Nephron (organoid): ENCODE measurements at regions not wholly inside any gene's neighbourhood (a gene's known extent, or its start where the extent isn't known, plus 50 kb on each side); places are given as distances from the start of the nearest gene placed in this dataset.

ENCODE experiments used
- H3K27ac Mint-ChIP-seq, 3 experiments: 2 replicates each; pipeline ENCODE4 v1.8.0; 2020; ENCODE audit warnings: mixed read lengths in 3 of 3, mild to moderate bottlenecking in 2 of 3, moderate library complexity in 1 of 3
- H3K27me3 Mint-ChIP-seq: 2 replicates; pipeline ENCODE4 v1.8.0; 2021; ENCODE audit warnings: low read depth, mild to moderate bottlenecking, moderate library complexity, mixed read lengths
- H3K36me3 Mint-ChIP-seq: 2 replicates; pipeline ENCODE4 v1.8.0; 2020; ENCODE audit warnings: low read depth, mixed read lengths
- H3K4me1 Mint-ChIP-seq: 2 replicates; pipeline ENCODE4 v1.8.0; 2020; ENCODE audit warnings: mixed read lengths
- H3K4me3 Mint-ChIP-seq, 3 experiments: 2 replicates each; pipeline ENCODE4 v1.8.0; 2020; ENCODE audit warnings: mild to moderate bottlenecking in 3 of 3, mixed read lengths in 3 of 3, moderate library complexity in 2 of 3
- H3K9me3 Mint-ChIP-seq: 2 replicates; pipeline ENCODE4 v1.8.0; 2020; ENCODE audit warnings: mixed read lengths
- TF ChIP-seq, protein P1 (sequence below), 3 experiments: fragments of 200-600 bp; sonication (generic); IDR thresholded peaks; one replicate each; pipeline ENCODE4 v1.5.0; 2021; ENCODE audit warnings: antibody characterized with exemption in 3 of 3; ENCODE audit not compliant: unreplicated experiment in 3 of 3

- H3K36me3 Mint-ChIP-seq: no peaks in the 10 kb centered on the region
- TF ChIP-seq, protein P1, sequence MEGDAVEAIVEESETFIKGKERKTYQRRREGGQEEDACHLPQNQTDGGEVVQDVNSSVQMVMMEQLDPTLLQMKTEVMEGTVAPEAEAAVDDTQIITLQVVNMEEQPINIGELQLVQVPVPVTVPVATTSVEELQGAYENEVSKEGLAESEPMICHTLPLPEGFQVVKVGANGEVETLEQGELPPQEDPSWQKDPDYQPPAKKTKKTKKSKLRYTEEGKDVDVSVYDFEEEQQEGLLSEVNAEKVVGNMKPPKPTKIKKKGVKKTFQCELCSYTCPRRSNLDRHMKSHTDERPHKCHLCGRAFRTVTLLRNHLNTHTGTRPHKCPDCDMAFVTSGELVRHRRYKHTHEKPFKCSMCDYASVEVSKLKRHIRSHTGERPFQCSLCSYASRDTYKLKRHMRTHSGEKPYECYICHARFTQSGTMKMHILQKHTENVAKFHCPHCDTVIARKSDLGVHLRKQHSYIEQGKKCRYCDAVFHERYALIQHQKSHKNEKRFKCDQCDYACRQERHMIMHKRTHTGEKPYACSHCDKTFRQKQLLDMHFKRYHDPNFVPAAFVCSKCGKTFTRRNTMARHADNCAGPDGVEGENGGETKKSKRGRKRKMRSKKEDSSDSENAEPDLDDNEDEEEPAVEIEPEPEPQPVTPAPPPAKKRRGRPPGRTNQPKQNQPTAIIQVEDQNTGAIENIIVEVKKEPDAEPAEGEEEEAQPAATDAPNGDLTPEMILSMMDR (IDR thresholded peaks at IDR 0.05; ENCODE audit: unreplicated experiment in 3 of 3): no peak
- H3K27me3 Mint-ChIP-seq: no peaks in the 10 kb centered on the region
- no peaks in the 10 kb centered on the region for H3K4me1 Mint-ChIP-seq
- H3K27ac Mint-ChIP-seq: peak overlapping the region in 1 of 3 experiments; percentile 20
- H3K4me3 Mint-ChIP-seq: no peak overlapping the region
- H3K9me3 Mint-ChIP-seq: peaks cover 7% of the 10 kb centered on the region
Measured at GRCh38 chr12:127235761-127236160, 1031.2 kb upstream of the TMEM132C start.

GRCh38 chr12:127236491-127236890, 1030.5 kb upstream of the TMEM132C start:
- no peak overlapping the region for H3K27ac Mint-ChIP-seq
- TF ChIP-seq, protein P1 (IDR thresholded peaks at IDR 0.05; ENCODE audit: unreplicated experiment in 3 of 3): no peak
- no peaks in the 10 kb centered on the region for H3K4me1 Mint-ChIP-seq
- no peaks in the 10 kb centered on the region for H3K36me3 Mint-ChIP-seq
- H3K4me3 Mint-ChIP-seq: no peak overlapping the region
- H3K9me3 Mint-ChIP-seq: peaks cover 3% of the 10 kb centered on the region
- H3K27me3 Mint-ChIP-seq: no peaks in the 10 kb centered on the region

GRCh38 chr12:127237151-127237550, 1029.8 kb upstream of the TMEM132C start:
- Mint-ChIP-seq H3K36me3 (no peaks in the 10 kb centered on the region), H3K4me1 (no peaks in the 10 kb centered on the region), H3K27ac (no peak overlapping the region), H3K27me3 (no peaks in the 10 kb centered on the region), H3K4me3 (no peak overlapping the region), H3K9me3 (peaks cover 3% of the 10 kb centered on the region)
- TF ChIP-seq, protein P1 (IDR thresholded peaks at IDR 0.05; ENCODE audit: unreplicated experiment in 3 of 3): no peak

DNA sequence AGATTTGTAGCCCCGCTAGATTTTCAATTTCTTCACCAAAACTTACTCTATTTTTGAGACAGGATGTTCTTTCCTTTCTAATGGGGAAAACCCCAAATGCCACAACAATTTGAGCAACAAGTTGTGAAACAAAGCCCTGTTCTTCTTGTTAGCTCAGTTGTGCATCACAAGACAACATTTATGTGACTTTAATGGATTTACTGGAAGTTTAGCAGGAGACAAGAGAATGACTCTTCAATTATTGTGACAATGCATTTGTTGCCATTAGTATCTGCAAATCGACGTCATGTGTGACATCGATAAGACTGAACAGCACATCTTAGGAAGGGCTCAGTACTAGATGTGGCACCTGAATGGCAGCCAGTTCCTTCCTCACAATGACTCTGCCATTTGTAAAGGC, 1028.9 kb upstream of the TMEM132C start:
- no peaks in the 10 kb centered on the region for H3K36me3 Mint-ChIP-seq
- no peaks in the 10 kb centered on the region for H3K9me3 Mint-ChIP-seq
- TF ChIP-seq, protein P1 (IDR thresholded peaks at IDR 0.05; ENCODE audit: unreplicated experiment in 3 of 3): no peak
- no peak overlapping the region for H3K27ac Mint-ChIP-seq
- H3K27me3 Mint-ChIP-seq: no peaks in the 10 kb centered on the region
- H3K4me1 Mint-ChIP-seq: no peaks in the 10 kb centered on the region
- no peak overlapping the region for H3K4me3 Mint-ChIP-seq

- TF ChIP-seq, protein P1 (IDR thresholded peaks at IDR 0.05; ENCODE audit: unreplicated experiment in 3 of 3): no peak
- H3K9me3 Mint-ChIP-seq: no peaks in the 10 kb centered on the region
- H3K27me3 Mint-ChIP-seq: no peaks in the 10 kb centered on the region
- no peaks in the 10 kb centered on the region for H3K4me1 Mint-ChIP-seq
- H3K36me3 Mint-ChIP-seq: no peaks in the 10 kb centered on the region
- no peak overlapping the region for H3K27ac Mint-ChIP-seq
- H3K4me3 Mint-ChIP-seq: no peak overlapping the region
Measured at GRCh38 chr12:127239781-127240180, 1027.2 kb upstream of the TMEM132C start.

DNA sequence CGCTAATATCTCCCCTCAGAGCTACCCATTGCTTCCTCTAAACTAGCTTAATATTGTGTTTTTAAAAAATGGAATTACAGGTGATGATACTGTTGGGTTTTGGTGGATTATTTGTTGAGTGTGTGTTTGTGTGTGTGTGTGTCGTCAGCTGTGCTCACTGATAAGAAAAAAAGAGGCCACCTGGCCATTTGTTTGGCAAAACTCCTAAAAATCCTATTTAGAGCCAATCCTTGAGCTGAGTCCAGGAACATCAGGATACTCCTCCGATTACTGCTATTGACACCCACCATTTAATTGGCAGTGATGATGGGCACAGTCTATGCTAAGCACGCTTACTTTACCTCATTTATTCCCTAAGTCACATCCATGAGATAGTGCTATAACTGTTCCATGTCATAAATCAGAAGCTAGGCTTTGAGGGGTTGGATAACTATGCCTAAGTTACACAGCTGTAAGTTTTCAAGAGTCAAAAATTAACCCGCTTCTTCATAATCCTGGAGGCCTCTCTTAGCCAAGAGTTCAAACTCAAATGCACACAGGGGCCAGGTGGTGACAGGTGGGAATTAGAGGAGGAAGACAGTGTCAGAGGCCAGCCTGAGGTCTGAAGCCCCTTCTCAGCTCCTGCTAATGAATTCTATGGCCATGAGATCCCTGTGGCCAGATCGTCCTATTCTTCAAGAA, 1026.6 kb upstream of the TMEM132C start:
- H3K27me3 Mint-ChIP-seq: no peaks in the 10 kb centered on the region
- TF ChIP-seq, protein P1 (IDR thresholded peaks at IDR 0.05; ENCODE audit: unreplicated experiment in 3 of 3): no peak
- no peaks in the 10 kb centered on the region for H3K9me3 Mint-ChIP-seq
- H3K4me3 Mint-ChIP-seq: no peak overlapping the region
- no peaks in the 10 kb centered on the region for H3K4me1 Mint-ChIP-seq
- no peaks in the 10 kb centered on the region for H3K36me3 Mint-ChIP-seq
- peak overlapping the region in 2 of 3 experiments; percentile 10 to 60 for H3K27ac Mint-ChIP-seq
